GM23248 (cell line): ENCODE measurements at regions not wholly inside any gene's neighbourhood (a gene's known extent, or its start where the extent isn't known, plus 50 kb on each side); places are given as distances from the start of the nearest gene placed in this dataset.

Source experiments
- EZH2 ChIP-seq: fragments of 200-600 bp; sonication (generic); IDR thresholded peaks from 2 replicates; pipeline ENCODE4 v1.6.1; 2018; ENCODE audit warnings: antibody characterized with exemption, mild to moderate bottlenecking; ENCODE audit not compliant: insufficient read depth, poor library complexity, severe bottlenecking
- EZH2phosphoT487 ChIP-seq: fragments of 200-600 bp; sonication (generic); IDR thresholded peaks from 2 replicates; pipeline ENCODE4 v1.6.1; 2018; ENCODE audit warnings: antibody characterized with exemption, moderate library complexity, mild to moderate bottlenecking, low read depth; ENCODE audit not compliant: insufficient read depth

DNA sequence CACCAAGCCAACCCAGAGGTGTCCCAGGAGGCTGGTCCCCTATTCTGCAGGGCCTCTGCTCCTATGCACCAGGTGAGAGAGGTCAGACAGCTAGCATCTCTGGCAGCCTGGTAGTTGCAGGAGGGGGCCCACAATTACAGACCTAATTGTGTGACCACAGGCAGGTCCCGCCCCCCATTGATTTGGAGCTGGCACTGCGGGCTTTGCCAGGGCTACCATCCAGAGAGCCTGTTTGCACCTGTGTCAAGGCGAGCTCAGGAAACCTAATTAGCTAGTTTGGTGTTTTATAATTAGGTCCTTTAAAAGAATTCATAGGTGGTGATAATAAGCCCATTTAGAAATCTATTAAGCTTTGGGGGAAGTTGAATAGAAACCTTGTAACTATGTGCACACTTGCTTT, 90.2 kb downstream of the MRM1 start:
- TF ChIP-seq EZH2, result no peak
- no peak for TF ChIP-seq EZH2phosphoT487
